Osteocyte (in vitro differentiated cells): ENCODE measurements at regions not wholly inside any gene's neighbourhood (a gene's known extent, or its start where the extent isn't known, plus 50 kb on each side); places are given as distances from the start of the nearest gene placed in this dataset.

Experiments used
- DNase-seq: peaks from one replicate; pipeline ENCODE4 v3.0.0; 2021; ENCODE audit warnings: mixed read lengths; ENCODE audit not compliant: unreplicated experiment; ENCODE audit errors: extremely low spot score
- H3K27ac Mint-ChIP-seq: one replicate; pipeline ENCODE4 v1.8.0; 2021; ENCODE audit warnings: mild to moderate bottlenecking, mixed read lengths; ENCODE audit not compliant: unreplicated experiment
- H3K27me3 Mint-ChIP-seq: one replicate; pipeline ENCODE4 v1.8.0; 2021; ENCODE audit warnings: mixed read lengths; ENCODE audit not compliant: unreplicated experiment
- H3K36me3 Mint-ChIP-seq: one replicate; pipeline ENCODE4 v1.8.0; 2021; ENCODE audit warnings: mixed read lengths; ENCODE audit not compliant: unreplicated experiment
- H3K4me1 Mint-ChIP-seq: one replicate; pipeline ENCODE4 v1.8.0; 2021; ENCODE audit warnings: mixed read lengths; ENCODE audit not compliant: unreplicated experiment
- H3K4me3 Mint-ChIP-seq: one replicate; pipeline ENCODE4 v1.8.0; 2021; ENCODE audit warnings: mild to moderate bottlenecking, moderate library complexity, mixed read lengths; ENCODE audit not compliant: unreplicated experiment
- H3K9me3 Mint-ChIP-seq: one replicate; pipeline ENCODE4 v1.8.0; 2021; ENCODE audit warnings: mixed read lengths; ENCODE audit not compliant: unreplicated experiment
- CTCF ChIP-seq: fragments of 200-600 bp; sonication (generic); IDR thresholded peaks from 2 replicates; pipeline ENCODE4 v1.5.0; 2021; ENCODE audit warnings: antibody characterized with exemption, mild to moderate bottlenecking, moderate library complexity

- no peaks in the 10 kb centered on the region for H3K27me3 Mint-ChIP-seq
- no peak overlapping the region for H3K4me3 Mint-ChIP-seq
- H3K4me1 Mint-ChIP-seq, result no peaks in the 10 kb centered on the region
- DNase-seq, result no peak
- no peak for TF ChIP-seq CTCF
- H3K36me3 Mint-ChIP-seq, result no peaks in the 10 kb centered on the region
- no peaks in the 10 kb centered on the region for H3K9me3 Mint-ChIP-seq
- H3K27ac Mint-ChIP-seq, result no peak overlapping the region
Observed at GRCh38 chr3:38950581-38950980, 101.2 kb downstream of the SCN11A start.

GRCh38 chr3:38949994-38950393 lies 101.8 kb downstream of the SCN11A start:
- H3K4me3 Mint-ChIP-seq, result no peak overlapping the region
- no peak for DNase-seq
- no peaks in the 10 kb centered on the region for H3K9me3 Mint-ChIP-seq
- H3K27me3 Mint-ChIP-seq, result no peaks in the 10 kb centered on the region
- H3K4me1 Mint-ChIP-seq, result no peaks in the 10 kb centered on the region
- no peaks in the 10 kb centered on the region for H3K36me3 Mint-ChIP-seq
- H3K27ac Mint-ChIP-seq, result no peak overlapping the region
- no peak for TF ChIP-seq CTCF

GRCh38 chr3:38940394-38940793 lies 111.3 kb downstream of the SCN11A start:
- Mint-ChIP-seq H3K27me3 (no peaks in the 10 kb centered on the region), H3K27ac (no peak overlapping the region), H3K4me3 (no peak overlapping the region), H3K36me3 (no peaks in the 10 kb centered on the region), H3K4me1 (no peaks in the 10 kb centered on the region), H3K9me3 (peaks cover 3% of the 10 kb centered on the region)
- no peak for DNase-seq
- no peak for TF ChIP-seq CTCF

GRCh38 chr3:38925351-38925750 lies 109.3 kb upstream of the SCN10A start:
- TF ChIP-seq CTCF, result no peak
- H3K4me3 Mint-ChIP-seq, result no peak overlapping the region
- no peak for DNase-seq
- H3K9me3 Mint-ChIP-seq, result no peaks in the 10 kb centered on the region
- no peaks in the 10 kb centered on the region for H3K36me3 Mint-ChIP-seq
- peaks cover 3% of the 10 kb centered on the region for H3K27me3 Mint-ChIP-seq
- H3K4me1 Mint-ChIP-seq, result no peaks in the 10 kb centered on the region
- H3K27ac Mint-ChIP-seq, result no peak overlapping the region

GRCh38 chr3:38916706-38917105 lies 100.7 kb upstream of the SCN10A start:
- Mint-ChIP-seq H3K36me3 (no peaks in the 10 kb centered on the region), H3K4me3 (no peak overlapping the region), H3K9me3 (no peaks in the 10 kb centered on the region), H3K27ac (no peak overlapping the region), H3K27me3 (no peaks in the 10 kb centered on the region), H3K4me1 (no peaks in the 10 kb centered on the region)
- no peak for DNase-seq
- no peak for TF ChIP-seq CTCF
